CD14-positive monocyte (primary cell): ENCODE measurements at regions not wholly inside any gene's neighbourhood (a gene's known extent, or its start where the extent isn't known, plus 50 kb on each side); places are given as distances from the start of the nearest gene placed in this dataset.

Experiments used
- DNase-seq, 3 donors: peaks; one replicate each; pipeline ENCODE4 v3.0.0-alpha.2; 2011 to 2022
- H2AFZ ChIP-seq: 2 replicates; pipeline ENCODE4 v1.6.0; 2012; ENCODE audit warnings: mild to moderate bottlenecking, low read depth, low read length, inconsistent platforms; ENCODE audit not compliant: insufficient read depth, poor library complexity, severe bottlenecking
- H3K27ac ChIP-seq, 2 donors: 1 replicate in 1 of 2; 2 replicates in 1 of 2; pipeline ENCODE4 v1.5.1; 2012 to 2013; ENCODE audit warnings: low read length in 2 of 2, control low read depth in 1 of 2, inconsistent platforms in 1 of 2, low read depth in 1 of 2, mild to moderate bottlenecking in 1 of 2
- H3K27me3 ChIP-seq, 2 donors: one replicate each; pipeline versions ENCODE4 v1.6.0 to v1.6.1; 2011 to 2013; ENCODE audit warnings: low read length in 2 of 2; ENCODE audit not compliant: control insufficient read depth in 2 of 2, insufficient read depth in 2 of 2
- H3K36me3 ChIP-seq, 2 donors: replicated peaks in 1 of 2; 1 replicate in 1 of 2; 2 replicates in 1 of 2; pipeline versions ENCODE4 v1.5.1 to v1.6.1; 2012 to 2013; ENCODE audit warnings: low read length in 2 of 2, control low read depth in 1 of 2, inconsistent platforms in 1 of 2, mild to moderate bottlenecking in 1 of 2; ENCODE audit not compliant: insufficient read depth in 2 of 2, control insufficient read depth in 1 of 2
- H3K4me1 ChIP-seq, 2 donors: 1 replicate in 1 of 2; 2 replicates in 1 of 2; pipeline versions ENCODE4 v1.5.1 to v1.6.1; 2012 to 2013; ENCODE audit warnings: low read length in 2 of 2, control low read depth in 1 of 2, inconsistent platforms in 1 of 2, mild to moderate bottlenecking in 1 of 2, moderate library complexity in 1 of 2; ENCODE audit not compliant: insufficient read depth in 2 of 2, control insufficient read depth in 1 of 2
- H3K4me2 ChIP-seq: replicated peaks from 2 replicates; pipeline ENCODE3; 2012; ENCODE audit warnings: low read length, moderate library complexity, mild to moderate bottlenecking; ENCODE audit not compliant: poor library complexity, severe bottlenecking; ENCODE audit errors: extremely low read depth
- H3K4me3 ChIP-seq, 3 experiments: fragments of 200-600 bp in 1 of 3; sonication (generic) in 1 of 3; replicated peaks in 1 of 3; 1 replicate in 2 of 3; 2 replicates in 1 of 3; pipeline ENCODE4 v1.5.1; 2011 to 2013; ENCODE audit warnings: low read length in 3 of 3, mild to moderate bottlenecking in 3 of 3, control low read depth in 2 of 3, low read depth in 2 of 3, inconsistent platforms in 1 of 3, moderate library complexity in 1 of 3
- H3K79me2 ChIP-seq: 2 replicates; pipeline ENCODE4 v1.6.0; 2012; ENCODE audit warnings: mild to moderate bottlenecking, control low read depth, inconsistent platforms, low read length, moderate library complexity; ENCODE audit not compliant: insufficient read depth
- H3K9ac ChIP-seq: 2 replicates; pipeline ENCODE4 v1.6.0; 2017; ENCODE audit warnings: low read length, mild to moderate bottlenecking; ENCODE audit not compliant: insufficient read depth, poor library complexity, severe bottlenecking
- H3K9me3 ChIP-seq, 2 donors: replicated peaks in 1 of 2; 1 replicate in 1 of 2; 2 replicates in 1 of 2; pipeline versions ENCODE4 v1.5.1 to v1.6.1; 2012 to 2013; ENCODE audit warnings: low read length in 2 of 2, control low read depth in 1 of 2; ENCODE audit not compliant: control insufficient read depth in 1 of 2, insufficient read depth in 1 of 2
- H4K20me1 ChIP-seq: 2 replicates; pipeline ENCODE4 v1.6.0; 2012; ENCODE audit warnings: mild to moderate bottlenecking, low read length, control low read depth, moderate library complexity; ENCODE audit not compliant: insufficient read depth
- H3K27ac Mint-ChIP-seq, 7 donors: one replicate each; pipeline ENCODE4 v1.8.0; 2020; ENCODE audit warnings: mild to moderate bottlenecking in 7 of 7, mixed read lengths in 7 of 7, moderate library complexity in 6 of 7, inconsistent platforms in 2 of 7
- H3K27me3 Mint-ChIP-seq, 3 donors: one replicate each; pipeline ENCODE4 v1.8.0; 2021 to 2022; ENCODE audit warnings: low read depth in 3 of 3, mild to moderate bottlenecking in 3 of 3, mixed read lengths in 3 of 3, moderate library complexity in 3 of 3, inconsistent platforms in 1 of 3
- H3K36me3 Mint-ChIP-seq, 2 donors: one replicate each; pipeline ENCODE4 v1.8.0; 2020; ENCODE audit warnings: mixed read lengths in 2 of 2, inconsistent platforms in 1 of 2, mild to moderate bottlenecking in 1 of 2
- H3K4me1 Mint-ChIP-seq: one replicate; pipeline ENCODE4 v1.8.0; 2020; ENCODE audit warnings: mild to moderate bottlenecking, mixed read lengths
- H3K4me3 Mint-ChIP-seq, 2 donors: one replicate each; pipeline ENCODE4 v1.8.0; 2020; ENCODE audit warnings: mild to moderate bottlenecking in 2 of 2, mixed read lengths in 2 of 2, moderate library complexity in 1 of 2
- H3K9me3 Mint-ChIP-seq, 7 donors: one replicate each; pipeline ENCODE4 v1.8.0; 2020 to 2022; ENCODE audit warnings: mixed read lengths in 7 of 7, mild to moderate bottlenecking in 6 of 7, moderate library complexity in 6 of 7, inconsistent platforms in 2 of 7
- WGBS: methylation state at CpG from one replicate; pipeline ENCODE4 v1.1.5; 2013; ENCODE audit warnings: missing lambda C conversion rate; ENCODE audit not compliant: insufficient coverage; 5-methylcytosine and 5-hydroxymethylcytosine counted together
- intact Hi-C, 2 donors: fragments of 100-400 bp; cut with micrococcal nuclease; formaldehyde crosslinking; loops; one replicate each; pipeline versions ENCODE4 v1.15.0 to v1.15.1; 2023
- TF ChIP-seq, protein P1 (sequence below): fragments of 200-600 bp; IDR thresholded peaks from one replicate; pipeline ENCODE4 v1.8.0; 2022; ENCODE audit warnings: antibody characterized with exemption, mild to moderate bottlenecking

DNA sequence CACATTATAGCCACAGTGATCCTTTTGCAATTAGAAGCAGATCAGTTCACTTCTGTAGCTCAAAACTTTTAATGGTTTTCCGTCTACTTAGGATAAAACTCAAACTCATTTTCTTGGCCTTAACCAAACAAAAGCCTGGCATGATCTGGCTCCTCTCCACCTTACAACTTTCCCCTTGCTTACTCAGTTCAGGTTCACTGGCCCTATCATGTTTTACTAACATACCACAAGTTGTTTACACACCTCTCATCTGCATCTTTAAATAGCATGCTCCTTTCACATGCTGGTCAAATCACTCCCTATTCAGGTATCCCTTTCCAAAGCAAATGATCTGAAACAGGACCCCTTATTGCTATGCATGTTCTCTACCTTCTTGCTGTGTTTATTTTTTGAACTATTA is 191.4 kb upstream of the FAM83B start:
- Histone ChIP-seq H4K20me1 (no peaks in the 10 kb centered on the region), H3K27ac (no peak overlapping the region), H3K36me3 (no peaks in the 10 kb centered on the region), H3K4me2 (no peak overlapping the region), H2AFZ (no peak overlapping the region), H3K79me2 (no peaks in the 10 kb centered on the region), H3K27me3 (no peaks in the 10 kb centered on the region), H3K4me3 (no peak overlapping the region), H3K9me3 (peaks cover 0 to 2% of the 10 kb centered on the region in 2 donors), H3K4me1 (no peaks in the 10 kb centered on the region), H3K9ac (no peak overlapping the region)
- H3K27ac Mint-ChIP-seq, result no peak overlapping the region
- no peaks in the 10 kb centered on the region for H3K36me3 Mint-ChIP-seq
- peaks cover 0 to 8% (median 0%) of the 10 kb centered on the region in 7 donors for H3K9me3 Mint-ChIP-seq
- no peaks in the 10 kb centered on the region for H3K4me1 Mint-ChIP-seq
- no peak overlapping the region for H3K4me3 Mint-ChIP-seq
- WGBS, result 75% methylated on average over 1 of the region's 1 CpG
- intact Hi-C loops, result no loop called here
- DNase-seq, result no peak
- no peaks in the 10 kb centered on the region for H3K27me3 Mint-ChIP-seq
- TF ChIP-seq, protein P1, sequence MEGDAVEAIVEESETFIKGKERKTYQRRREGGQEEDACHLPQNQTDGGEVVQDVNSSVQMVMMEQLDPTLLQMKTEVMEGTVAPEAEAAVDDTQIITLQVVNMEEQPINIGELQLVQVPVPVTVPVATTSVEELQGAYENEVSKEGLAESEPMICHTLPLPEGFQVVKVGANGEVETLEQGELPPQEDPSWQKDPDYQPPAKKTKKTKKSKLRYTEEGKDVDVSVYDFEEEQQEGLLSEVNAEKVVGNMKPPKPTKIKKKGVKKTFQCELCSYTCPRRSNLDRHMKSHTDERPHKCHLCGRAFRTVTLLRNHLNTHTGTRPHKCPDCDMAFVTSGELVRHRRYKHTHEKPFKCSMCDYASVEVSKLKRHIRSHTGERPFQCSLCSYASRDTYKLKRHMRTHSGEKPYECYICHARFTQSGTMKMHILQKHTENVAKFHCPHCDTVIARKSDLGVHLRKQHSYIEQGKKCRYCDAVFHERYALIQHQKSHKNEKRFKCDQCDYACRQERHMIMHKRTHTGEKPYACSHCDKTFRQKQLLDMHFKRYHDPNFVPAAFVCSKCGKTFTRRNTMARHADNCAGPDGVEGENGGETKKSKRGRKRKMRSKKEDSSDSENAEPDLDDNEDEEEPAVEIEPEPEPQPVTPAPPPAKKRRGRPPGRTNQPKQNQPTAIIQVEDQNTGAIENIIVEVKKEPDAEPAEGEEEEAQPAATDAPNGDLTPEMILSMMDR, result no peak

DNA sequence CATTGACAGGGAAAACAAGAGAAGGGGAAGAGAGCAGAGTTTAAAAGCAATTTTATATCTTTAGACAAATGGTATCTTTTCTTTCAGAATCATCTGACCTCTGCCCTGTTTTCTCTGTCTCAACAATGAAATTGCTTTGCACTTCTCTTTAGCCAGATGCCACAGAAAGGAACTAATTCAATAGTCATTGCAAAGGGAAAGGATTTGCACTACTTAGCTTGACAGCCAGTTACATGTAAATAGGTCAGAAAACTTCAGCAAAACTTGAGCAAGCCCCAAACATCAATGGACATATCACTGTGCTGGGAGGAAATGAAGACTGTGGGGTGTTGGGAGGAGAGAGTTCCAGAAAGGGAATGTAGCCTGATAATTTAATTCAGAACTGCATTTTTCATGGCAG is 181.3 kb upstream of the FAM83B start:
- H3K36me3 ChIP-seq, result no peaks in the 10 kb centered on the region
- no peaks in the 10 kb centered on the region for H3K79me2 ChIP-seq
- H3K4me1 ChIP-seq, result no peaks in the 10 kb centered on the region
- H3K27me3 ChIP-seq, result no peaks in the 10 kb centered on the region
- H3K4me3 Mint-ChIP-seq, result no peak overlapping the region
- TF ChIP-seq, protein P1, result no peak
- intact Hi-C loops, result no loop called here
- no peak overlapping the region for H3K27ac ChIP-seq
- no peak overlapping the region for H3K9ac ChIP-seq
- peaks cover 7 to 18% of the 10 kb centered on the region in 2 donors for H3K9me3 ChIP-seq
- H3K36me3 Mint-ChIP-seq, result no peaks in the 10 kb centered on the region
- H3K4me1 Mint-ChIP-seq, result no peaks in the 10 kb centered on the region
- H3K4me3 ChIP-seq, result no peak overlapping the region
- H4K20me1 ChIP-seq, result no peaks in the 10 kb centered on the region
- H3K27ac Mint-ChIP-seq, result no peak overlapping the region
- DNase-seq, result no peak
- no peaks in the 10 kb centered on the region for H3K27me3 Mint-ChIP-seq
- H3K9me3 Mint-ChIP-seq, result peaks cover 0 to 24% (median 15%) of the 10 kb centered on the region in 7 donors
- H2AFZ ChIP-seq, result no peak overlapping the region
- H3K4me2 ChIP-seq, result no peak overlapping the region
